ENCODE measurements at regions not wholly inside any gene's neighbourhood (a gene's known extent, or its start where the extent isn't known, plus 50 kb on each side); places are given as distances from the start of the nearest gene placed in this dataset.

DNA sequence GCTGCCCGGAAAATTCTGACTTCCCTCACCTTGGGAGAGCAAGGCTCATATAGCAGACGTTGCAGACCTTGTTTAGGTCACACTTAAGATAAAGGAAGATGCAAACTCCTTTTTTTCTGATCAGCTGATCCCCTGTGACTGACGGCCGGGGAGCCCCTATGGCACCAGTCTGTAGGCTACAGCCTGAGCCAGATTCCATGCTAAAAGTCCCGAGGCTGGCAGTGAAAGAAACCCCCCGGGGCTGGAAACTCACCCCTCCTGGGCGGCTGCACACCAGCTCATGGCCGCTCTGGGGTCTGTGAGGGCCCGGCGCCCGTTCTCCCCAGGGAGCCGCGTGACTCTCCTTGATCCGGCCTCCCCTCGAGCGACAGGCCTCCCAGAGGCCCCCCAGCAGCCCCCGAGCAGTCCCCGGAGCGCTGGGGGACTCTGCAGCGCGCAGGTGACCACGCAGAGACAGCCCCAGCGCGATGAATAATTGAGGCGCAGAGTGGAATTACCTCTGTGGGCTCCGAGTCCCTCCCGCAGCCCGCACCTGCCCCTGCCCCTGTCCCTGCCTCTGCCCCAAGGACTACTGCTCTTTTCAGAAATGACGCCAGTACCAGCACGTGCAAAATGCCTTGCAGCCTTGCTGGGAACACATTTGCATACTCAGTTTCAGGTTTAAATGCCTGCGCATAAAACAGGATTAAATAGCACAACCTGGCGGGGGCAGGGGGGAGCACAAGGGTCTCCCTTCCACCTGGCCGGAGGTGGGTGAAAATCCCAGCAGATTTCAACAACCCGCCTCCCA lies 62.6 kb upstream of the CLDN14 start:
- TF ChIP-seq POLR2A (IDR thresholded peaks at IDR 0.05) (no peak), POLR2AphosphoS5 (IDR thresholded peaks at IDR 0.05) (no peak)
- TF ChIP-seq, protein P1, sequence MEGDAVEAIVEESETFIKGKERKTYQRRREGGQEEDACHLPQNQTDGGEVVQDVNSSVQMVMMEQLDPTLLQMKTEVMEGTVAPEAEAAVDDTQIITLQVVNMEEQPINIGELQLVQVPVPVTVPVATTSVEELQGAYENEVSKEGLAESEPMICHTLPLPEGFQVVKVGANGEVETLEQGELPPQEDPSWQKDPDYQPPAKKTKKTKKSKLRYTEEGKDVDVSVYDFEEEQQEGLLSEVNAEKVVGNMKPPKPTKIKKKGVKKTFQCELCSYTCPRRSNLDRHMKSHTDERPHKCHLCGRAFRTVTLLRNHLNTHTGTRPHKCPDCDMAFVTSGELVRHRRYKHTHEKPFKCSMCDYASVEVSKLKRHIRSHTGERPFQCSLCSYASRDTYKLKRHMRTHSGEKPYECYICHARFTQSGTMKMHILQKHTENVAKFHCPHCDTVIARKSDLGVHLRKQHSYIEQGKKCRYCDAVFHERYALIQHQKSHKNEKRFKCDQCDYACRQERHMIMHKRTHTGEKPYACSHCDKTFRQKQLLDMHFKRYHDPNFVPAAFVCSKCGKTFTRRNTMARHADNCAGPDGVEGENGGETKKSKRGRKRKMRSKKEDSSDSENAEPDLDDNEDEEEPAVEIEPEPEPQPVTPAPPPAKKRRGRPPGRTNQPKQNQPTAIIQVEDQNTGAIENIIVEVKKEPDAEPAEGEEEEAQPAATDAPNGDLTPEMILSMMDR (IDR thresholded peaks at IDR 0.05) = no peak

Measured in upper lobe of left lung (tissue), 4 donors.